GM21367 (cell line): ENCODE measurements at regions not wholly inside any gene's neighbourhood (a gene's known extent, or its start where the extent isn't known, plus 50 kb on each side); places are given as distances from the start of the nearest gene placed in this dataset.

Experiments
- ATAC-seq: cut with Tn5 transposase; IDR thresholded peaks from one replicate; pipeline ENCODE4 v1.9.1; 2021; ENCODE audit not compliant: unreplicated experiment

DNA sequence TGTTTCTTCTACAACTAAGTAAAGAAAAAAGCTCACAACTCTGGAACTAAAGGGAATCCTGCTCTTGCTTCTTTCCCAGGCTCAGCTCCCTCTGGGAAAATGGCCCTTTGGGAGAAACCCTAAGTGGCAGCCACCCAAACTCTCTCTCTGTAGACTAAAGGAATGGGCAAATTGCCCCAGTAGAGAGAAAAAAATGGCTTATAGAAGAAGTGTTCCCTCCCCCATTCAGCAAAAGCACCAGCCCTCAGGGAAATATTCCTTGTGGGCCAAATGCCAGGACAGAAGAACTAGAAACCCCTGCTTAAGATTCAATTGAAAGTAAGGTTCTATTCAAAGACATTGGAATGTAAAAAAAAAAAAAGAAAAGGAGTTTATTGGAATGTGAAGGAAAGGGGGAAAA lies 603.7 kb upstream of the ALCAM start:
- ATAC-seq = no peak

GRCh38 chr3:104764496-104764895 lies 602.2 kb upstream of the ALCAM start:
- ATAC-seq = no peak

GRCh38 chr3:104768886-104769285 lies 597.8 kb upstream of the ALCAM start:
- ATAC-seq = no peak

DNA sequence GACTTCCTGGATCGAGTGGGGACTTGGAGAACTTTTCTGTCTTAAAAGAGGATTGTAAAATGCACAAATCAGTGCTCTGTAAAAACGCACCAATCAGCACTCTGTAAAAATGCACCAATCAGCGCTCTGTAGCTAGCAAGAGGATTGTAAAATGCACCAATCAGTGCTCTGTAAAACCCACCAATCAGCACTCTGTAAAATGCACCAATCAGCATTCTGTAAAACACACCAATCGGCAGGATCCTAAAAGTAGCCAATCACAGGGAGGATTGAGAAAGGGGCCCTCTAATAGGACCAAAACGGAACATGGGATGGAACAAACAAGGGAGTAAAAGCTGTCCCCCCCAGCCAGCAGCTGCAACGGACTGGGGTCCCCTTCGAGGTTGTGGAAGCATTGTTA lies 587.4 kb upstream of the ALCAM start:
- ATAC-seq = no peak

GRCh38 chr3:104781112-104781511 lies 585.6 kb upstream of the ALCAM start:
- ATAC-seq = no peak

DNA sequence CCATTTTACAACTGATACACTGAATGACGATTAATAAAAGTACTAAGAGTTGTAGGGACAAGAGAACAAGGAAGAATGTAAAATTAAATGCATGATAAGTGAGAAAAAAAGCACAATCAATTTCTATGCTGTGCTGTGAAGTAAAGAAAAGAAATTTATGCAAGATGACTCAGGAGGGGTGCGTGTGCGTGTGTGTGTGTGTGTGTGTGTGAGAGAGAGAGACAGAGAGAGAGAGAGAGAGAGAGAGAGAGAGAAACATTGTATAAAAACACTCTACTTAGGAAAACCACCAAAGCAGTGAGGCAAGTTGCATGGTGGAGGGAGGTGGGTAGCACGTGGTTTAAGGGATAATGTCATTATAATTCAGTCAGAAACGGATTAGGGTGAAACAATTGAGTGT lies 580.8 kb upstream of the ALCAM start:
- no peak for ATAC-seq

DNA sequence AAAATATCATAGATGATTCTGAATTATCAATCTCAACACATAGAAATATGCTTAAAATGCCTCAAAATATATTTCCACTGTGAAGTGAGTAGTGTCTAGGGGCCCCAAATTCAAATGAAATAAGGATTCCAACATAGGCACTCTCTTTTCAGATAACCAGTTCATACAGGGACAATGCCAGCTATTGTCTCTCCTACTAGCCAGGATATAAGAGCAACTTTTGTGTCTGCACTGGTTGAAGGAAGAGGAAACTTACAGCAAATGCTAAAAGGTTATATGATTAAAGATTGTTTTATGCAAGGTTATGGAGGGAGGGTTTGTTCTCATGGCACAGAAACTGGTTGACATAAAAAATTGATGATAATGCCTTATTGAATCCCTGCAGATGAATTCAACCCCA lies 579.4 kb upstream of the ALCAM start:
- no peak for ATAC-seq

- no peak for ATAC-seq
These were observed 577.9 kb upstream of the ALCAM start for GRCh38 chr3:104788807-104789206.

DNA sequence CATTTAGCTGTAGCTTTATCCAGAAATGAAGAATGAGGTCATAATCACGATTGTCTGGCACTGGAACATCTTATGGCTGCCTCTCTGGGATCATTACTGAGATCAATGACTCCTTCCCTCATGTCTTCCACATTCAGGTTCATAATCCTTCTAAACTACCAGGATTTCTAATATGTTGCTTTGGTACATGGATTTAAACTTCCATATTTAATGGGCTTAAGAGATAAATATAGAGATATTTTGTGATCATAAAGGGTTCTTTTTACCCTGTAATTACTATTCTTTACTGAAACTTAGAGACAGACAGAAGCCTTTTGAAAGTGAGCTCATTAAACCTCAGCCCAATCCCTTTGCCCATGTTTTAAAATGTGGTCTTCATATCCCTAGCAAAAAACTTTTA lies 575.4 kb upstream of the ALCAM start:
- ATAC-seq = no peak

DNA sequence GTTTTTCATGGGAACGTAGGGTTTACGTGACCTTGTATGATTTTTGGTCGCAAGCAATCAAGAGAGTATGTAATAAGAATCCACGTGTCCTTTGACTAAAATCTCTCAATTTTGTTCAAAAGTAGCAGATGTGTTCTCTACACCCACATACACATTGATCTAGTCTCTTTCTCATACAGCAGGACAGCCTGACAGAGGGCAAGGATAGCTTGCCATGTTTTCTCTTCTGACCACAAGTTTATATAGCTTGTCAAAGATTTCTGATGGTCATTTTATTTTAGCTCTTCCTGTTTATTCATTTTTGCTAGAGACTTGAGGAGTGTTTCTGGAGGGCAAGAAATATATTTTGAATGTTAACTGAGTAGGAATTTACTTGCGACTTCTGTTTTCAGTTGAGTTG lies 570.2 kb upstream of the ALCAM start:
- ATAC-seq = no peak

DNA sequence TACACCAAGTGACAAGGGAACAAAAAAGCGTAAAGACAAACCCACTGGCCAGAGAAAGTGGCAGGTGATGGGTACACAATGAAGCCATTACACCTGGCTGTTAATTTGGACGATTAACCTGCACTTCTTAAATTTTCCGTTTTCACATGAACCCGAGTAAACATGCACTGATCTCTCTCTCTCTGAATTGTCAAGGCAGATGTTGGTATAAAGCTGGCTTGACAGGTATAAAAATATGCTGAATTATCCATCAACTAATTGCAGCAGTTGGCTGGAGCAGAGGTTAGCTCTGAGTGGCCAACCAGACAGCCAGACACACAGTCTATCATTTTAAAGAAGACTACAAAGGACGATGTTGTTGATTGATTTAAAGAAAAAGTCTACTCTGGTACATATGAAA lies 561.7 kb upstream of the ALCAM start:
- ATAC-seq = no peak

DNA sequence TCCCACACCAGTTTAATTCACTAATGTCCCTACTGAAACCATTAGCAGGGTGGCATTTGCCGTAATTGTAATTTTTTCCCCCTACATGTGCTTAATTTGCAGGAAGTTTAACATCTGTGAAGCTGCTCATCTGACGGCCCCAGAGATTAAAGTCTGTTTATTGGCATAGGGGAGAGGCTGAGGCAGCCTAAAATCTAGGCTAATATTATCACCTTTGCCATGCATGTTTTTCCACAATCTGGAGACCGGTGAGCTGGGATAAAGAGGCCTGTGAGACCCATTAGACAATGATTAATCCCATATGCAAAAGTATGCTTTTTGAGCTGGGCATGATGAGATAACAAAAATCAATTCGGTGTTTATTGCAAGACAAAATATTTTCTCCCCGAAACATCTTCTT lies 561.2 kb upstream of the ALCAM start:
- no peak for ATAC-seq

GRCh38 chr3:104810896-104811295 lies 555.8 kb upstream of the ALCAM start:
- ATAC-seq = no peak

GRCh38 chr3:104816008-104816407 lies 550.7 kb upstream of the ALCAM start:
- ATAC-seq = no peak

- no peak for ATAC-seq
These were observed 550.0 kb upstream of the ALCAM start for GRCh38 chr3:104816716-104817115.

- ATAC-seq = no peak
These were observed 547.4 kb upstream of the ALCAM start for GRCh38 chr3:104819333-104819732.

DNA sequence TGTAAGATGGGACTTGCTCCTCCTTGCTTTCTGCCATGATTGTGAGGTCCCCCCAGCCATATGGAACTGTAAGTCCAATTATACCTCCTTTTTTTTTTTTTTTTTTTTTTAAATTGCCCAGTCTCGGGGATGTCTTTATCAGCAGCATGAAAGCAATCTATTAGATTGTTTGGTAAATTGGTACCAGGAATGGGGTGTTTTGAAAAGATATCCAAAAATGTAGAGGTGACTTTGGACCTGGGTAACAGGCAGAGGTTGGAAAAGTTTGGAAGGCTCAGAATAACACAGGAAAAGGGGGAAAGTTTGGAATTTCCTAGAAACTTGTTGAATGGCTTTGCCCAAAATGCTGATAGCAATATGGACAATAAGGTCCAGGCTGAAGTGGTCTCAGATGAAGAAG lies 545.8 kb upstream of the ALCAM start:
- no peak for ATAC-seq

- ATAC-seq = no peak
These were observed 541.6 kb upstream of the ALCAM start for GRCh38 chr3:104825116-104825515.

DNA sequence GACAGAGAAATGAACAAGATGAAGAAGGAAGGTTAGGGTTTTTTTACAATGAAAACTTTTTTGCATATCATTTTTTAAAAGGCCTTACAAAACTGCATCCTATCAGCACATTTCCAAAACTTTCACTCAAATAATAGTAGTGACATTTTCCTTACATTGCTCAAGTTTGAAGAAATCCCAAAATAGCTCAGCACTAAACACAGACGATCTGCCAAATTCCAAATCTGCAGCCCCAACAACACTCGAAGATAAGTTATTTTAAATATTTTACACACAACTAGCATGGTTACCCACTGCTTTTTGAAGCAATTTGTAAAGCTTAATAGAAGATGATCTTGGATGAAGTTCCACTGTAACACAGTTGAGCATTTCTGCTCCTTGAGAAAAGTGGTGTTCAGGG lies 535.6 kb upstream of the ALCAM start:
- no peak for ATAC-seq

DNA sequence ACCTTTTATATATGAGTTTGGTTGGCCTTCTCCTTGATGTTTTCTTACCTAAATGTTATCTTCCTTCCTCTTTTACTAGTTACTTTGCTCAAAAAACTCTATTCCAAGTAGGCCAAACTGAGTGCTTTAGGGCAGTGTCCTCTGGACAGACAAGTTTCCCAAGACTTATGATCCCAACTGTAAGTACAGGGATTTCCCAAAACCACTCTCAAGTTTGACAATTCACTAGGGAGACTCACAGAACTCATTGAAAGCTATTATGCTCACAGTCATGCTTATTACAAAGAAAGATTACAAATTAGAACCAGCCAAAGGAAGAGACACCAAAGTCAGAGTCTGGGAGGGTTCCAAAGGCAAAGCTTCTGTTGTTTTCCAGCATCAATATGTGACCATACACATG lies 534.2 kb upstream of the ALCAM start:
- ATAC-seq = no peak

DNA sequence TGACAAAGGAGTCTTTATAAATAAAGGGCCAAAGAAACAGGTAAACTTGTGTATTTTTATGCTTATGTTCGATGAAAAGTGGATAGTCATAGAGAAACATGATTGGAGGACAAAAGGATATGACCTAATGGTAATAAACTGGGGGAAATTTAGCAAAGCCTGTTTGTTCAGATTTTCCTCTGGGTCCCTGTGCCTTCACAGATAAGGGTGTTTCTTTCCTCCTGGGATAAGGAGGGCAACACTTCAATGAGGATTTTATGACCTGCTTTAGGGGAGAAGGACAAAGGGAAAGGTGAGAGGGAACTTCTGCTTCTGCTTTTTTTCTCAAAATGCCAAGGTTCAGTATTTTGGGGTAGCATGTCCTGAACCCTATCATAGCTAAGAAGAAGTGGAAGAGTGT lies 531.3 kb upstream of the ALCAM start:
- no peak for ATAC-seq

DNA sequence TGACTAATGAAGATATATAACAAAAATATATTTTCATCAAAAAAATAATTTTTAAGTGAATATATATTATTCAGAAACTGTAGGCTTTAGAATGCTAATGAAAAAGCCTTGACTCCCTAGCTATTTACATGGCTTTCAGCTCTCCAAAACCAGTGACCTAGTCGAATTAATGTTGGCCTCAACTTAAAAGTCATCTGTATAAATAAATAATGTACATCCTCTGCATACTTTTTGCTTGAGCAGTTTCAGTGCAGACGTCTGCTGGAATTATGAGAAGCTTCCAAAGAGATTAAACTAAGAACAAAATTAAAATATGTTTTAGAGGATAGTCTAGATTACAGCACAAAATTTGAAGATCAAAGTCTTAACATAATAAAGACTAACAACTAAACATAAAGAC lies 520.4 kb upstream of the ALCAM start:
- no peak for ATAC-seq

GRCh38 chr3:104849070-104849469 lies 517.6 kb upstream of the ALCAM start:
- no peak for ATAC-seq

GRCh38 chr3:104854468-104854867 lies 512.2 kb upstream of the ALCAM start:
- no peak for ATAC-seq
